ENCODE measurements at regions not wholly inside any gene's neighbourhood (a gene's known extent, or its start where the extent isn't known, plus 50 kb on each side); places are given as distances from the start of the nearest gene placed in this dataset.

DNA sequence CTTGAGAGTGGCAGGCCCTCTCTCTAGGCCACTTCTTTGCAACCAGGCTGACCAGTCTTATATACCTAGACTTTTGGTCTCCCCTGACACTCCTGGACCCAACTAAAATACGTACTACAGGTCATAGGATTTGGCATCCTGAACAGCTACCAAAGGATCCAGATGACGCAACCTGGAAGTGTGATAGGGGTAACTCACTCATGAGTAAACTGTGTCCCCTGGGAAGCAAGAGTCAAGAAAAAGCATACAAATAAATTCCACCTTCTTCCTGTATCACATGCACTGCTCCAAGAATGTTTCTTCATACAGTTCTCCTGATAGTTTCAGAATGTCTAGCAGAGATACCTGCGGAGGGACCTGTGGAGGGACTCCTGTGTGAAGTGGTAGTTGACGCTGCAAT, 172.3 kb downstream of the MDFIC start:
- DNase-seq (ENCODE audit: low read depth): peak; percentile 84

DNA sequence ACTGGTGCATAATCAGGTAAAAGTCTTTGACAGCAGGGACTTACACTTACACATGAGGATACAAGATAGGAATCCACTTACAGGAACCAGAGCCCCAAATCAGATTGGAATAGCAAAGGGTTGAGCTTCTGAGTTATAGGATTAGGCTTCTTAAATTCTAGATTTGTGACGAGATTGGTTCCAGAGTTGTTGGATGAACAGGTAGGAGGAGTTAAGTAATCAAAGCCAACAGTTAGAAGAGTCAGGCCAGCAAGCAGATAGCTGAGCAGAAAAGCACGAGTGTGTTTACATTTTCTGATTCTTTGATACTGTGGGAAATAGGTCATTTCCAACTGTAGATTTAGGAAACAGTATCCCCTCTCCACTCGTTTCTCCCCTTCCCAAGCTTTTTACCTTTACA, 167.0 kb downstream of the MDFIC start:
- no peak for DNase-seq (ENCODE audit: low read depth)

DNA sequence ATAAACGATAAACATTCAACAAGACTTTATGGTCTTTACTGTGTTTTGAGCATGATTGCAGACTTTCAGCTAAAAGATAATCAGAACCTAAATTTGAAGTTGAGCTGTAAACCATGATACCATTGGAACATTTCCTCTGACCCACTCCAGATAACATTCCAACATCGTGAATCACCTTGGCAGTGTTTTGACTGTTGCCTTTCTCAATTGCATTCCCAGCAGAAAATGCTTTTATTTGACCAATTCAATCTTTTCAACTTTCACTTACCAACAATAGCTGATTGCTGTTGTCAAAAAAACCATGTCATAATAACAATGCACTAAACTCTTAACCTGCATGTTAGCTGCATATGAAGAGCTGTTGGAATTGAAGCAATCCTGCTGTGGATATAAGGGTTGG, 165.5 kb downstream of the MDFIC start:
- DNase-seq (ENCODE audit: low read depth): peak; percentile 92

DNA sequence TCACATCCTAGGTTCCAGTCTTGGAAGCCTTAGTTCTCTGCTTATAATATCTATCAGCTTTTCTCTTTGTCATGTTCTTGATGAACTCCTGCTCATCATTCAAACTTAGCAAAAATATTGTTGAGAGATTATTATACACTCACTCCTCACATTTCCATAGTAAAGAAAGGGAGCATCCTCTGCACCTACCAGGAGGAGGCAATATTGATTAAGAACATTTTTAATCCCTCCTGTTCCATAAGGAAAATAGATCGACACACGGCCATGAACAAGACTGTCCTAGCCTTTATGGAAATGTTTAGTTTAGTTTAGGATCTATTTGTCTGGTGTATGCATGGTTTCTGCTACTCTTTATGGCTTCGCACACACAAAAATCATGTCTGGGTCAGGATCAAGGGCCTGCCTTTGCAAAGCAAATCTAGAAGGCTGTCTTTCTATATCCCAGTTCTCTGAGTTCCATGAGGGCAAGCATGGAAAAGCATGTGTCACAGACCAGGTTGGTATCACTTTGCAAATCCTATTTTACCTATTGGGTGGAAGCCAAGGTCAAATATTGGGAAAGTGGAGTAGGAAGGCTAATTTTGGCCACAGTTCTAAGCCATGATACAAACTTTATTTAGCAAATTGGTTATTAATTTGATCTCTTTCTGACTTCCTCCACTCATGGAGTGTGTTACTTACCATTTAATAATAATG, 164.4 kb downstream of the MDFIC start:
- DNase-seq (ENCODE audit: low read depth): no peak

DNA sequence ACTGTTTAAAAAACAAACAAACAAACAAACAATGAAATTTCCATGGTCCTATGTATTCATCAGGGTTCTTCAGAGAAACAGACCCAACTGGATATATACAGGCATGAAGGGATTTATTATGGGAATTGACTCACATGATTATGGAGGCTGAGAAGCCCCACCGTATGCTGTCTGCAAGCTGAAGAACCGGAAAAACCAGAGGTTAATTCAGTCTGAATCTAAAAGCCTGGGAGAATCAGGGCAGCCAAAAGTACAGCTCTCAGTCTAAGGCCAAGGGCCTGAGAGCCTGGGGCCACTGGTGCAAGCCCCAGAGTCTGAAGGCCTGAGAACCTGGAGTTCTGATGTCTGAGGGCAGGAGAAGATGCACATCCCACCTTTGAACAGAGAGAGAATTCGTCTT, 163.5 kb downstream of the MDFIC start:
- DNase-seq (ENCODE audit: low read depth): no peak

DNA sequence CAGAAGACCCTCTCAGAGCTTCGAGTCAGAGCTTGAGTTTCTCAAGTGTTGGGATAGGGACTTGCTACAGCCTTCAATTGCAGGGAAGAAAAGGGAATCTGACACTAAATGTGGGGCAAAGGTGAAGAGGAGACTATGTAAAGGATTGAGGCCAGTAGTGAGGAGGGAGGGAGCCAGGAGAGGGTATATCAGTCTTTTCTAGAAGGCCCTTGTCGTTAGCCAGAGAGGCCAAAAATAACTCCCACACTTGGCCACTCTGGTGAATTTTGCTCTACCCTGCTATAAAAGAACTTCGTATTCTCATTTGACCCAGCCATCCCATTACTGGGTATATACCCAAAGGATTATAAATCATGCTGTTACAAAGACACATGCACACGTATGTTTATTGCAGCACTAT, 162.0 kb downstream of the MDFIC start:
- DNase-seq (ENCODE audit: low read depth): no peak

DNA sequence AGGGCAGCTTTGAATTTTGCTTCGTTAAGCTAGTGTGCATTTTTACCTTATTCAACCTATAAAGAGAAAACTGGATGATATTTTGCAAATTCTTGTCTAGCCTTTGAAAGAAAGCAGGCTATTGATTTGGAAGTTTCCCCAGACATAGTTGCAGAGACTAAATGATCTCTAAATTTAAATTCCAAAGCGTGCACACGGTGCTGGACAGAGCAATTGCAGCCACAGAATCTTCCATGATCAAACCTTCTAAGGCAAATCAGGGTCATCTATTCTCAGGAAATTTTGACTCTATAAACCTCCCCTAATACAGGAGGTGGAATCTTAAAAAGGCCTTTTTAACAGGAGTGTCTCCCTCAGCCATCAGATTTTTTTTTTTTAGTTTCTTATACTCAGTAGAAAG, 159.9 kb downstream of the MDFIC start:
- DNase-seq (ENCODE audit: low read depth): no peak

DNA sequence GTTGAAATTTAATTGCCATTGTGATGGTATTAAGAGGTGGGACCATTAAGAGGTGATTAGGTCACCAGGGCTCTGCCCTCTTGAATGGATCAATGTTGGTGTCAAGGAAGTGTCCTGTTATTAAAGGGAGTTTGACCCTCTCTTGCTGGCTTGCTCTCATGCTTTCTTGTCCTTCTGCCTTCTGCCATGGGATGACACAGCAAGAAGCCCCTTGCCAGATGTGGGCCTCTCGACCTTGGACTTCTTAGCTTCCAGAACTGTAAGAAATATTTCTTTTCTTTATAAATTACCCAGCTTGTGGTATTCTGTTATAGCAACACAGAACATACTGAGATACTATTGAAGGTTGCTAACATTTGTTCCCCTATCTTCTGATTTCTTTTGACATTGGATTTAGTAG, 157.0 kb downstream of the MDFIC start:
- no peak for DNase-seq (ENCODE audit: low read depth)

DNA sequence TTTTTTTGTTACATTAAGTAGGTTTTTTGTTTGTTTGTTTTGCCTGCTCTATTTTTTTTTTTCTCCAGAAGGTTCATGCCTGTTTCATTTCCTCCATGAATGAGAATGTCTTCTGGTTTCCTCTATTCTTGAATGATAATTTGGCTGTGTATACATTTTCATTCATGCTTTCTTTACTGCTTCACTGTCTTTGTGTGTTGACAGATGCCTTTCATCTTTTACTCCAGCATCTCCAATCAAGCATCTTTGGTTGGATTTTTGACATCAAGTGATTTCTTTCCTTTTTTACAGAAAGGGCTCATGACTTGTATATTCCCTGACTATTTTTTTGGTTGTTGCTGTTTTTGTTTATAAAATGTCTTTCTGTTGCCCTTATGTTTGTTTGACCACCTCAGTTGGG, 156.5 kb downstream of the MDFIC start:
- no peak for DNase-seq (ENCODE audit: low read depth)

DNA sequence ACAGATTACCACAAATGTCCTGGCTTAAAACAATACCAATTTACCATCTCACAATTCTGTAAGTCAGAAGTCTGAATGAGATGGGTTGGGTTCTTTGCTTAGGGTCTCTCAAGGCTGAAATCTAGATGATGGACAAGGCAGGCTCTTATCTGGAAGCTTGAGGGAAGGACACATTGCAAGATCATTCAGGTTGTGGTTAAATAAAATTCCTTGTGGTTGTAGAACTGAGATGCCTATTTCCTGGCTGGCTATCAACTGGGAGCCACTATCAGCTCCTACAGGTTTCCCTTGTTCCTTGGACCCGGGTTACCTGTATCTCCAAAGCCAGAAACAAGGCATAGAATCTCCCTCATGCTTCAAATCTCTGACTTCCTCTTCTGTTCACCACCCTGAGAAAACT, 148.4 kb downstream of the MDFIC start:
- no peak for DNase-seq (ENCODE audit: low read depth)

Data from LHCN-M2 (cell line).